ENCODE measurements at regions not wholly inside any gene's neighbourhood (a gene's known extent, or its start where the extent isn't known, plus 50 kb on each side); places are given as distances from the start of the nearest gene placed in this dataset.

GRCh38 chr3:26422415-26422814 is 200.2 kb upstream of the LRRC3B start:
- peaks cover 0 to 2% (median 0%) of the 10 kb centered on the region in 4 donors for H3K4me1 ChIP-seq (ENCODE audit: control insufficient read depth in 4 of 4, insufficient read depth in 4 of 4, low read length in 3 of 4)
- TF ChIP-seq JUND (IDR thresholded peaks at IDR 0.05) (no peak), FOXA1 (IDR thresholded peaks at IDR 0.05) (no peak), TAF1 (conservative IDR thresholded peaks at IDR 0.05) (no peak), NR2F2 (IDR thresholded peaks at IDR 0.05) (no peak), RXRA (IDR thresholded peaks at IDR 0.05) (no peak), RAD21 (IDR thresholded peaks at IDR 0.05) (no peak), HNF4G (IDR thresholded peaks at IDR 0.05) (no peak), SP1 (IDR thresholded peaks at IDR 0.05) (no peak), HNF4A (conservative IDR thresholded peaks at IDR 0.05) (no peak), YY1 (IDR thresholded peaks at IDR 0.05) (no peak), GABPA (IDR thresholded peaks at IDR 0.05 in 1 of 2, conservative IDR thresholded peaks at IDR 0.05 in 1 of 2) (no peak), ZBTB33 (IDR thresholded peaks at IDR 0.05) (no peak), CTCF (IDR thresholded peaks at IDR 0.05; ENCODE audit: low read depth, low read length, missing input control) (no peak), ATF3 (IDR thresholded peaks at IDR 0.05) (no peak), MAX (IDR thresholded peaks at IDR 0.05) (no peak), FOXA2 (IDR thresholded peaks at IDR 0.05) (no peak), REST (IDR thresholded peaks at IDR 0.05) (no peak), EGR1 (IDR thresholded peaks at IDR 0.05; ENCODE audit: low read depth in 2 of 2) (no peak)
- H3K27ac ChIP-seq (ENCODE audit: low read depth in 1 of 2, low read length in 2 of 2) = no peak overlapping the region
- WGBS = 94% methylated on average over 2 of the region's 2 CpGs
- H3K4me3 ChIP-seq (ENCODE audit: low read depth in 1 of 3, low read length in 3 of 3) = no peak overlapping the region
- H3K9ac ChIP-seq (ENCODE audit: low read depth in 1 of 2, low read length in 2 of 2) = no peak overlapping the region
- H3K9me3 ChIP-seq (ENCODE audit: control insufficient read depth in 4 of 4, low read length in 3 of 4) = no peaks in the 10 kb centered on the region
- no peaks in the 10 kb centered on the region for H3K27me3 ChIP-seq (ENCODE audit: control insufficient read depth in 4 of 4, insufficient read depth in 4 of 4, low read length in 3 of 4)
- no peak for DNase-seq (ENCODE audit: low spot score)
- no peaks in the 10 kb centered on the region for H3K36me3 ChIP-seq (ENCODE audit: control insufficient read depth in 4 of 4, insufficient read depth in 3 of 4, low read depth in 1 of 4, low read length in 3 of 4)

All from liver (tissue), 8 donors.